DMS153 treated with DMSO at 0.1 percent for 48 hours (cell line): ENCODE measurements at regions not wholly inside any gene's neighbourhood (a gene's known extent, or its start where the extent isn't known, plus 50 kb on each side); places are given as distances from the start of the nearest gene placed in this dataset.

ENCODE experiments used
- DNase-seq: peaks from one replicate; lab custom pipeline; 2025; ENCODE audit not compliant: unreplicated experiment; lab: John Stamatoyannopoulos, UW

- DNase-seq, result no peak
Measured at GRCh38 chr3:150104564-150104963, 133.9 kb upstream of the PFN2 start.

- DNase-seq, result no peak
Measured at GRCh38 chr3:150101016-150101415, 130.3 kb upstream of the PFN2 start.

GRCh38 chr3:150098621-150099020, 127.9 kb upstream of the PFN2 start:
- DNase-seq, result no peak

GRCh38 chr3:150097588-150097890, 126.8 kb upstream of the PFN2 start:
- no peak for DNase-seq

- DNase-seq, result no peak
Measured at GRCh38 chr3:150096700-150097587, 126.2 kb upstream of the PFN2 start.

- DNase-seq, result peak; percentile 13
Measured at GRCh38 chr3:150094150-150094933, 123.6 kb upstream of the PFN2 start.

- no peak for DNase-seq
Measured at GRCh38 chr3:150091626-150092025, 120.9 kb upstream of the PFN2 start.

GRCh38 chr3:150090877-150091276, 120.2 kb upstream of the PFN2 start:
- no peak for DNase-seq

GRCh38 chr3:150090006-150090405, 119.3 kb upstream of the PFN2 start:
- no peak for DNase-seq

- DNase-seq, result no peak
Measured at GRCh38 chr3:150084128-150084527, 113.4 kb upstream of the PFN2 start.

- DNase-seq, result no peak
Measured at GRCh38 chr3:150083655-150084042, 113.0 kb upstream of the PFN2 start.

GRCh38 chr3:150082898-150083654, 112.4 kb upstream of the PFN2 start:
- no peak for DNase-seq

GRCh38 chr3:150081084-150081483, 110.4 kb upstream of the PFN2 start:
- DNase-seq, result no peak

- DNase-seq, result no peak
Measured at GRCh38 chr3:150080058-150080730, 109.5 kb upstream of the PFN2 start.

GRCh38 chr3:150079029-150079739, 108.5 kb upstream of the PFN2 start:
- peak; percentile 4 for DNase-seq

- no peak for DNase-seq
Measured at GRCh38 chr3:150077581-150078247, 107.0 kb upstream of the PFN2 start.

GRCh38 chr3:150077107-150077506, 106.4 kb upstream of the PFN2 start:
- DNase-seq, result no peak

- no peak for DNase-seq
Measured at GRCh38 chr3:150076443-150076842, 105.7 kb upstream of the PFN2 start.

GRCh38 chr3:150075417-150075865, 104.7 kb upstream of the PFN2 start:
- no peak for DNase-seq
